Activated naive CD8-positive, alpha-beta T cell (primary cell): ENCODE measurements at regions not wholly inside any gene's neighbourhood (a gene's known extent, or its start where the extent isn't known, plus 50 kb on each side); places are given as distances from the start of the nearest gene placed in this dataset.

Experiments
- H3K27ac Mint-ChIP-seq: one replicate; pipeline ENCODE4 v1.8.0; 2021; ENCODE audit warnings: mixed read lengths
- H3K27me3 Mint-ChIP-seq: one replicate; pipeline ENCODE4 v1.8.0; 2021; ENCODE audit warnings: mixed read lengths
- H3K36me3 Mint-ChIP-seq: one replicate; pipeline ENCODE4 v1.8.0; 2021; ENCODE audit warnings: mixed read lengths
- H3K4me1 Mint-ChIP-seq: one replicate; pipeline ENCODE4 v1.8.0; 2021; ENCODE audit warnings: low read depth, mixed read lengths
- H3K4me3 Mint-ChIP-seq: one replicate; pipeline ENCODE4 v1.8.0; 2021; ENCODE audit warnings: mild to moderate bottlenecking, mixed read lengths
- H3K9me3 Mint-ChIP-seq: one replicate; pipeline ENCODE4 v1.8.0; 2021; ENCODE audit warnings: low read depth, mixed read lengths

GRCh38 chr12:123100882-123101281 is 50.0 kb downstream of the PITPNM2 start:
- Mint-ChIP-seq H3K4me1 (peaks cover 30% of the 10 kb centered on the region), H3K27ac (no peak overlapping the region), H3K4me3 (no peak overlapping the region), H3K9me3 (no peaks in the 10 kb centered on the region), H3K36me3 (no peaks in the 10 kb centered on the region), H3K27me3 (no peaks in the 10 kb centered on the region)

- H3K9me3 Mint-ChIP-seq = no peaks in the 10 kb centered on the region
- no peak overlapping the region for H3K4me3 Mint-ChIP-seq
- H3K27ac Mint-ChIP-seq = no peak overlapping the region
- peaks cover 26% of the 10 kb centered on the region for H3K4me1 Mint-ChIP-seq
- H3K36me3 Mint-ChIP-seq = no peaks in the 10 kb centered on the region
- H3K27me3 Mint-ChIP-seq = no peaks in the 10 kb centered on the region
These were observed 50.4 kb downstream of the PITPNM2 start for GRCh38 chr12:123100450-123100849.

DNA sequence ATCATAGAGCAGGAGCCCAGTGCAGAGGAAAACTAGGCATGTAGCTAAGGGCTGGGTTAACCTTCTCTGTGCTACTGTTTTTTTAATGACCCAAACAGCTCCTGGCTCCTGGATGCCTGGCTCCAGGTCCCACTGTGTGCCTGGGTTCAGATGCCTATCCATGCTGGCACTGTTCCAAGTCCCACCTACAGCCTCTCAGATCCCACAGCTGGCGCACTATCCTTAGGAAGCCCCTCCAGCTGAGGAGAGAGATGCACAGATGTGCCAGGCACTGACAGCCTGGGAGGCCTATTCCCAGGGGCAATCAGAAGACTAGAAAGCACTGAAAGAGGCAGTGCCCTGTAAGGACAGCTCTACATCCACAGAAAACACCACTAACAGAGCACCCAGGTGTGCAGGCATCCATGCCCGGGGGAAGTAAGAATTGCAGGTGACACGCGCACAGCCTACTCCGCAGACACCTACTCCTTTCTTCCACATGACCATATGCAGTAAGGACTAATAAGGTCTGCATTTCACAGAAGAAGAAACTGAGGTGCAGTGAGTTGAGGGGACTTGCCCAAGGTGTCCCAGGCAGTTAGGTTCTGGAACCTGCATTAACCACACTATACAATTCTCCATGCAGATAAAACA is 51.2 kb downstream of the PITPNM2 start:
- Mint-ChIP-seq H3K27ac (no peak overlapping the region), H3K4me1 (peaks cover 20% of the 10 kb centered on the region), H3K4me3 (no peak overlapping the region), H3K36me3 (no peaks in the 10 kb centered on the region), H3K27me3 (no peaks in the 10 kb centered on the region), H3K9me3 (no peaks in the 10 kb centered on the region)

GRCh38 chr12:123098780-123099179 is 52.1 kb downstream of the PITPNM2 start:
- H3K36me3 Mint-ChIP-seq = no peaks in the 10 kb centered on the region
- H3K27ac Mint-ChIP-seq = no peak overlapping the region
- H3K27me3 Mint-ChIP-seq = no peaks in the 10 kb centered on the region
- peaks cover 19% of the 10 kb centered on the region for H3K4me1 Mint-ChIP-seq
- H3K4me3 Mint-ChIP-seq = no peak overlapping the region
- no peaks in the 10 kb centered on the region for H3K9me3 Mint-ChIP-seq

GRCh38 chr12:123097561-123098084 is 53.3 kb downstream of the PITPNM2 start:
- no peak overlapping the region for H3K4me3 Mint-ChIP-seq
- peaks cover 3% of the 10 kb centered on the region for H3K36me3 Mint-ChIP-seq
- H3K9me3 Mint-ChIP-seq = no peaks in the 10 kb centered on the region
- peaks cover 14% of the 10 kb centered on the region for H3K4me1 Mint-ChIP-seq
- no peaks in the 10 kb centered on the region for H3K27me3 Mint-ChIP-seq
- H3K27ac Mint-ChIP-seq = no peak overlapping the region

DNA sequence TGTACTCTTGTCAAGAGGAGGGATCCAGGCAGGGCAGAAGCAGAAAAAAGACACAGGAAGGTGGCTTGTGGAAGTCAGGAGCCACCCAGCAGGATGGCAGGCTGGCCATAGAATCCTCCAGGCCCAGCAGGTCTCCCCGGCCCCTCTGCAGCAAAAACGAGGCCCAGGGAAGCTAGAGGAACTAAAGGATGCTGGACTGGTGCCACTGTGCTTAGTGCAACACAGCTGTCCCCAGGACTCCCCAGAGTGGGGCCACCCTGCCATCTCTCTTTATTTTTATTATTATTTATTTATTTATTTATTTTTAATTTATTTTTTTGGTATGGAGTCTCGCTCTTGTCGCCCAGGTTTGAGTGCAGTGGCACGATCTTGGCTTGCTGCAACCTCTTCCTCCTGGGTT is 54.1 kb downstream of the PITPNM2 start:
- peaks cover 10% of the 10 kb centered on the region for H3K4me1 Mint-ChIP-seq
- no peaks in the 10 kb centered on the region for H3K27me3 Mint-ChIP-seq
- H3K27ac Mint-ChIP-seq = no peak overlapping the region
- no peak overlapping the region for H3K4me3 Mint-ChIP-seq
- no peaks in the 10 kb centered on the region for H3K9me3 Mint-ChIP-seq
- peaks cover 3% of the 10 kb centered on the region for H3K36me3 Mint-ChIP-seq

DNA sequence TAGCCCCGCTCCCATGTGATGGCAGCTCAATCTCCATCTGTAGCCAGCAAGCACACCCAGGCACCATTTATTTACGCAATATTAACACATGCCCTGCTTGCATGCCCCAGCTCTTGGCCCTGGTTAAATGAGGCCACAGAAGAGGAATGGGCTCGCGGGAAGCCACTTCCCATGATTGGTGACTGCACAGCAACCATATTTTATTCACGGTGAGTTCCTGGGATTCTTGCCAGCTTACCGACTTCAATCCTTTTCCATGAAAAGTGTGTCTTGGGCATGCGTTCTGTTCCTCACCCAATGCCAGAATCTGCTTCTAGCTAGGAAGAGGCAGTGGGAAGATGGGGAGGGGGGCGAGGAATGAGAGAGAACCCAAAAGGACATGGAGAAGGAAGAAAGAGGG is 54.7 kb downstream of the PITPNM2 start:
- H3K9me3 Mint-ChIP-seq = no peaks in the 10 kb centered on the region
- H3K27ac Mint-ChIP-seq = no peak overlapping the region
- peaks cover 9% of the 10 kb centered on the region for H3K4me1 Mint-ChIP-seq
- H3K27me3 Mint-ChIP-seq = no peaks in the 10 kb centered on the region
- H3K4me3 Mint-ChIP-seq = no peak overlapping the region
- peaks cover 3% of the 10 kb centered on the region for H3K36me3 Mint-ChIP-seq

GRCh38 chr12:123095078-123095881 is 55.6 kb downstream of the PITPNM2 start:
- H3K27ac Mint-ChIP-seq = no peak overlapping the region
- no peaks in the 10 kb centered on the region for H3K9me3 Mint-ChIP-seq
- H3K36me3 Mint-ChIP-seq = peaks cover 3% of the 10 kb centered on the region
- peaks cover 4% of the 10 kb centered on the region for H3K4me1 Mint-ChIP-seq
- H3K4me3 Mint-ChIP-seq = no peak overlapping the region
- H3K27me3 Mint-ChIP-seq = no peaks in the 10 kb centered on the region

DNA sequence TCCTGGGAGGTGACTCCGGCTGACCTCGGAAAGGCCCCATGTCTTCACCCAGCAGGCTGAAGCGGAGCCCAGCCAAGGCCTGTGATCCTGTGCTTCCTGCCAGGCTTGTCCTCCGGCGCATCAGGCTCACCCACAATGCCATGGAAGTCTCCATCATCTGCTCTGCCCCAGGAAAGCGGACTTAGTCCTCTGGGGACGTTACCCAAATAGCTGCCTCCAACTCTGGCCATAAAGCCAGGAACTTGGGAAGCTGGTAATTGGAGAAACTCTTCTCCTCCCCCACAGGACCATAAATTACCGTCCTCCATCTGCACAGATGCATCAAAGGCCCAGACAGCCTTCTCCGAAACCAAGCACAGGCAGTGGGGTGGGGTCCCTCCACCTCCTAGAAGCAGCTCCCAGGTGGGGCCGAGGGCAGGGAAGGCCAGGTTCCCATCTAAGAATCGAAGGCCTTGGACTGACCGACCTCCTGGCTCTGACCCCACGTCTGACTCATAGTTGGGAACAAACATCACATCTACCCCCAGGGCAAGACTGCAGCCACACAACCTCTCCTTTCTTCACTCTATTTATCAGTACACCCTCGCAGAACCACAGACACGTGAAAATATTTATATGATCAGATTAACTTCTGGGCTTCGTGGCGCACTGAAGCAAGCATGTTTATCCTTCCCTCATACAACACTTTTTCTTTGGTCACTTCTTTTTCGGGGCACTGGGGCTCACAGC is 56.4 kb downstream of the PITPNM2 start:
- Mint-ChIP-seq H3K9me3 (no peaks in the 10 kb centered on the region), H3K27me3 (no peaks in the 10 kb centered on the region), H3K4me3 (no peak overlapping the region), H3K4me1 (peaks cover 8% of the 10 kb centered on the region), H3K36me3 (peaks cover 3% of the 10 kb centered on the region), H3K27ac (no peak overlapping the region)

DNA sequence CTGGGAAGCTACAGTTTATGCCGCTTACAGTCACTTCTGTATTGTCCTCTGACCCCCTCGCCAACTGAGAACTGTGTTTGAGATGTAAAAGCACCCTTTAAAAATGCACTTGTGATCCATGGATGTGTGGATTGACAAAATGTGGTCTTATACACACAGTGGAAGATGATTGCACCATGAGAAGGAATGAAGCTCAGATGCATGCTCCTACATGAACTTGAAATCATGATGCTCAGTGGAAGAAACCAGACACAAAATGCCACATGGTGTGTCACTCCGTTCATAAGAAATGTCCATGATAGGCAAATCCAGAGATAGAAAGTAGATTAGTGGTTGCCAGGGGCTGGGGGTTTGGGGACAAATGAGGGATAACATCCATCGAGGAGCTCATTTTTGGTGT is 58.0 kb downstream of the PITPNM2 start:
- Mint-ChIP-seq H3K4me3 (no peak overlapping the region), H3K9me3 (no peaks in the 10 kb centered on the region), H3K27me3 (no peaks in the 10 kb centered on the region), H3K4me1 (peaks cover 12% of the 10 kb centered on the region), H3K27ac (no peak overlapping the region), H3K36me3 (peaks cover 3% of the 10 kb centered on the region)

GRCh38 chr12:123091230-123092150 is 59.4 kb downstream of the PITPNM2 start:
- Mint-ChIP-seq H3K4me3 (no peak overlapping the region), H3K27ac (no peak overlapping the region), H3K4me1 (peaks cover 13% of the 10 kb centered on the region), H3K27me3 (no peaks in the 10 kb centered on the region), H3K9me3 (no peaks in the 10 kb centered on the region), H3K36me3 (peaks cover 3% of the 10 kb centered on the region)

GRCh38 chr12:123089631-123090353 is 61.1 kb downstream of the PITPNM2 start:
- Mint-ChIP-seq H3K36me3 (peaks cover 3% of the 10 kb centered on the region), H3K27me3 (no peaks in the 10 kb centered on the region), H3K4me1 (peaks cover 22% of the 10 kb centered on the region), H3K4me3 (no peak overlapping the region), H3K27ac (no peak overlapping the region), H3K9me3 (no peaks in the 10 kb centered on the region)

DNA sequence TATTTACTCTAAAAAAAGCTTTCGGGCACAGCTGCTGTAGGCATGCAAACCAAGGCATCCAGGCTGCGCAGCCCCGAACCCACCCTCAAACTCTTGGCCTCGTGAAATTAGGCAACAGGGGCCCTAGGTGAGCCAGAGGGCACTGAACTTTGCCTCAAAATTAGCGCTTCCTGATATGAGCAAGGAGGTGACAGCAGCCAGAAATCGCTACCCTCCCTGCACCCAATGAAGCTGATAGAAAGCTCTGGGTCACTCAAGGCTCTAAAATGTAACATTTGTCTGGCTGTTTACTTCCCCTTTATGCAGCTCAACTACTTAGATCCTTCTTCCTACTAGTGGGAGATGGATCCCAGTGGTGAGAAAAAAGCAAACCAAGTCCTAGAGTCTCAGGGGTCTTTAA is 61.8 kb downstream of the PITPNM2 start:
- H3K4me3 Mint-ChIP-seq = no peak overlapping the region
- peaks cover 3% of the 10 kb centered on the region for H3K36me3 Mint-ChIP-seq
- no peaks in the 10 kb centered on the region for H3K27me3 Mint-ChIP-seq
- H3K9me3 Mint-ChIP-seq = no peaks in the 10 kb centered on the region
- peaks cover 22% of the 10 kb centered on the region for H3K4me1 Mint-ChIP-seq
- no peak overlapping the region for H3K27ac Mint-ChIP-seq
